H1 (cell line): ENCODE measurements at regions not wholly inside any gene's neighbourhood (a gene's known extent, or its start where the extent isn't known, plus 50 kb on each side); places are given as distances from the start of the nearest gene placed in this dataset.

Experiments
- CBX8 ChIP-seq: fragments of 300-800, 300-1000 bp; sonication (generic); IDR thresholded peaks from 2 replicates; pipeline ENCODE4 v1.7.1; 2016; ENCODE audit warnings: low read depth, low read length, borderline replicate concordance
- CHD2 ChIP-seq: IDR thresholded peaks from 2 replicates; pipeline ENCODE4 v1.6.1; 2012; ENCODE audit warnings: low read length, improper control_type of control experiment
- CREB1 ChIP-seq: IDR thresholded peaks from 2 replicates; pipeline ENCODE4 v1.6.1; 2012; ENCODE audit warnings: inconsistent platforms
- CTCF ChIP-seq, 3 experiments: IDR thresholded peaks; 1 replicate in 2 of 3; 2 replicates in 1 of 3; pipeline versions ENCODE4 v1.5.1 to v1.6.1; 2011; ENCODE audit warnings: low read length in 3 of 3, mild to moderate bottlenecking in 3 of 3, inconsistent platforms in 2 of 3, low read depth in 1 of 3, moderate library complexity in 1 of 3; ENCODE audit not compliant: insufficient read depth in 1 of 3; ENCODE audit errors: control extremely low read depth in 1 of 3
- EZH2 ChIP-seq: fragments of 200-600 bp; sonication (generic); IDR thresholded peaks from 2 replicates; pipeline ENCODE4 v1.7.1; 2012; ENCODE audit warnings: low read depth, mild to moderate bottlenecking, moderate library complexity, low read length, inconsistent platforms; ENCODE audit not compliant: severe bottlenecking
- JUN ChIP-seq: IDR thresholded peaks from 2 replicates; pipeline ENCODE4 v1.6.1; 2011; ENCODE audit warnings: low read depth, mild to moderate bottlenecking, improper control_type of control experiment, low read length
- JUND ChIP-seq: IDR thresholded peaks from 2 replicates; pipeline ENCODE4 v1.6.1; 2011; ENCODE audit warnings: mild to moderate bottlenecking, improper control_type of control experiment, low read length
- MAFK ChIP-seq: IDR thresholded peaks from 2 replicates; pipeline ENCODE4 v1.6.1; 2012; ENCODE audit warnings: low read depth, mild to moderate bottlenecking, improper control_type of control experiment, low read length
- POLR2A ChIP-seq, 2 experiments: IDR thresholded peaks; 1 replicate in 1 of 2; 2 replicates in 1 of 2; pipeline ENCODE4 v1.6.1; 2011; ENCODE audit warnings: low read depth in 2 of 2, low read length in 2 of 2, mild to moderate bottlenecking in 2 of 2; ENCODE audit errors: control extremely low read depth in 1 of 2
- RAD21 ChIP-seq, 2 experiments: IDR thresholded peaks in 1 of 2; conservative IDR thresholded peaks in 1 of 2; 2 replicates each; pipeline ENCODE4 v1.6.1; 2011; ENCODE audit warnings: low read depth in 2 of 2, low read length in 2 of 2, improper control_type of control experiment in 1 of 2, inconsistent platforms in 1 of 2, mild to moderate bottlenecking in 1 of 2, moderate library complexity in 1 of 2
- YY1 ChIP-seq: IDR thresholded peaks from 2 replicates; pipeline ENCODE4 v1.6.1; 2011; ENCODE audit warnings: low read depth, mild to moderate bottlenecking, low read length
- TF ChIP-seq, protein P1 (sequence below): IDR thresholded peaks from 2 replicates; pipeline ENCODE4 v1.6.1; 2012; ENCODE audit warnings: low read length, inconsistent platforms

DNA sequence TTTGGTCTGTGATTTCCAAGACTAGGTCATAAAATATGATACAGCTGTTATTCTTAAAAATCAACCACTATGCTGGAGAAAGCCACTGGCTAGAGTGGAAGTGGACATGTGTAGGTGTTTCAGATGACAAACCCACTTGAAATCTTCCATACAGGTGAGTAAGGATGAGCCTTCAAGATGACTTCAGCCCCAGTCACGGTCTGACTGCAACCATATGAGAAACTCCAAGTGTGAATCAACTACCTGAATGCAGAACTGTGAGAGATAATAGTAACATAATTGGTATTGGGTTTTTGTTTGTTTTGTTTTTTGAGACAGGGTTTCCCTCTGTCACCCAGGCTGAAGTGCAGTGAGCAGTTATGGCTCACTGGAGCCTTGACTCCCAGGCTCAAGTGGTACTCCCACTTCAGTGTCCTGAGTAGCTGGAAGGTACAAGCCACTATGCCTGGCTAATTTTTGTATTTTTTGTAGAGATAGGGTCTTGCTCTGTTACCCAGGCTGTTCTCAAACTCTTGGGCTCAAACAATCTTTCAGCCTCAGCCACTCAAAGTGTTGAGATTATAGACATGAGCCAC, 273.3 kb upstream of the LRIG3 start:
- TF ChIP-seq YY1 (no peak), MAFK (no peak), JUND (no peak), CTCF (IDR thresholded peaks at IDR 0.05; ENCODE audit: control extremely low read depth in 1 of 3, insufficient read depth in 1 of 3, low read depth in 1 of 3, low read length in 3 of 3) (no peak), CHD2 (no peak), RAD21 (IDR thresholded peaks at IDR 0.05 in 1 of 2, conservative IDR thresholded peaks at IDR 0.05 in 1 of 2; ENCODE audit: low read depth in 2 of 2, low read length in 2 of 2) (no peak), EZH2 (no peak), CREB1 (no peak), JUN (no peak), POLR2A (IDR thresholded peaks at IDR 0.05; ENCODE audit: control extremely low read depth in 1 of 2, low read depth in 2 of 2, low read length in 2 of 2) (no peak), CBX8 (no peak)
- TF ChIP-seq, protein P1, sequence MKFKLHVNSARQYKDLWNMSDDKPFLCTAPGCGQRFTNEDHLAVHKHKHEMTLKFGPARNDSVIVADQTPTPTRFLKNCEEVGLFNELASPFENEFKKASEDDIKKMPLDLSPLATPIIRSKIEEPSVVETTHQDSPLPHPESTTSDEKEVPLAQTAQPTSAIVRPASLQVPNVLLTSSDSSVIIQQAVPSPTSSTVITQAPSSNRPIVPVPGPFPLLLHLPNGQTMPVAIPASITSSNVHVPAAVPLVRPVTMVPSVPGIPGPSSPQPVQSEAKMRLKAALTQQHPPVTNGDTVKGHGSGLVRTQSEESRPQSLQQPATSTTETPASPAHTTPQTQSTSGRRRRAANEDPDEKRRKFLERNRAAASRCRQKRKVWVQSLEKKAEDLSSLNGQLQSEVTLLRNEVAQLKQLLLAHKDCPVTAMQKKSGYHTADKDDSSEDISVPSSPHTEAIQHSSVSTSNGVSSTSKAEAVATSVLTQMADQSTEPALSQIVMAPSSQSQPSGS, result no peak
